Upper lobe of left lung (tissue), 4 donors: ENCODE measurements at regions not wholly inside any gene's neighbourhood (a gene's known extent, or its start where the extent isn't known, plus 50 kb on each side); places are given as distances from the start of the nearest gene placed in this dataset.

Experiments used
- CTCF ChIP-seq, 6 experiments: fragments of 450-650 bp in 4 of 6; fragments of 200-600 bp in 2 of 6; sonication (generic) in 2 of 6; IDR thresholded peaks; one replicate each; pipeline ENCODE4 v1.5.1; 2016 to 2019; ENCODE audit warnings: antibody characterized with exemption in 6 of 6
- POLR2A ChIP-seq, 4 donors: fragments of 450-650 bp; IDR thresholded peaks; one replicate each; pipeline ENCODE4 v1.5.1; 2016 to 2017; ENCODE audit warnings: antibody characterized with exemption in 4 of 4, mild to moderate bottlenecking in 2 of 4
- POLR2AphosphoS5 ChIP-seq, 2 donors: sonication (generic); formaldehyde crosslinking; IDR thresholded peaks; one replicate each; pipeline ENCODE4 v1.5.1; 2017; ENCODE audit warnings: antibody characterized with exemption in 2 of 2

- TF ChIP-seq POLR2AphosphoS5 (IDR thresholded peaks at IDR 0.05) (no peak), CTCF (IDR thresholded peaks at IDR 0.05) (no peak), POLR2A (IDR thresholded peaks at IDR 0.05) (no peak)
Observed at GRCh38 chr10:117725993-117726392, 183.4 kb downstream of the EMX2 start.
